GM12874 (cell line): ENCODE measurements at regions not wholly inside any gene's neighbourhood (a gene's known extent, or its start where the extent isn't known, plus 50 kb on each side); places are given as distances from the start of the nearest gene placed in this dataset.

Experiments
- TF ChIP-seq, protein P1 (sequence below): IDR thresholded peaks from 2 replicates; pipeline ENCODE4 v1.5.1; 2011; ENCODE audit warnings: low read depth, mild to moderate bottlenecking, control low read depth, low read length, moderate library complexity; ENCODE audit not compliant: insufficient read depth

DNA sequence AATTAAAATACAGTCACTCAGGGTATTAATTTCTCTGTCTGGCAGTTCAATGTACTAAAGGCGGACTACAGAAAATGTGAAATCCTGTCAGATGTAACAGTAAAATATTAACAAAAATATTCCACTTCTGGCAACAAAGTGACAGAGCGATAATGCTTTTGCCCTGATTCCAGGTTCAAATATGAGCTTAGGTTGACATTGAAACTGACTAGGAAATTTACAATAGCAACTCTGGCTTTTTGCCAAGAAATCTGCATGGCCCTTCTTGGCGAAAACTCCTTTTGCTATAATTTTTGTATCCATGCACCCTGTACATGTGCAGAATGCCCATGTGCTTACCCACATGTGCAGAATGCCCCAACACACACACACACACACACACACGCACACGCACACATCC lies 552.2 kb downstream of the MDFIC start:
- TF ChIP-seq, protein P1, sequence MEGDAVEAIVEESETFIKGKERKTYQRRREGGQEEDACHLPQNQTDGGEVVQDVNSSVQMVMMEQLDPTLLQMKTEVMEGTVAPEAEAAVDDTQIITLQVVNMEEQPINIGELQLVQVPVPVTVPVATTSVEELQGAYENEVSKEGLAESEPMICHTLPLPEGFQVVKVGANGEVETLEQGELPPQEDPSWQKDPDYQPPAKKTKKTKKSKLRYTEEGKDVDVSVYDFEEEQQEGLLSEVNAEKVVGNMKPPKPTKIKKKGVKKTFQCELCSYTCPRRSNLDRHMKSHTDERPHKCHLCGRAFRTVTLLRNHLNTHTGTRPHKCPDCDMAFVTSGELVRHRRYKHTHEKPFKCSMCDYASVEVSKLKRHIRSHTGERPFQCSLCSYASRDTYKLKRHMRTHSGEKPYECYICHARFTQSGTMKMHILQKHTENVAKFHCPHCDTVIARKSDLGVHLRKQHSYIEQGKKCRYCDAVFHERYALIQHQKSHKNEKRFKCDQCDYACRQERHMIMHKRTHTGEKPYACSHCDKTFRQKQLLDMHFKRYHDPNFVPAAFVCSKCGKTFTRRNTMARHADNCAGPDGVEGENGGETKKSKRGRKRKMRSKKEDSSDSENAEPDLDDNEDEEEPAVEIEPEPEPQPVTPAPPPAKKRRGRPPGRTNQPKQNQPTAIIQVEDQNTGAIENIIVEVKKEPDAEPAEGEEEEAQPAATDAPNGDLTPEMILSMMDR, result no peak

DNA sequence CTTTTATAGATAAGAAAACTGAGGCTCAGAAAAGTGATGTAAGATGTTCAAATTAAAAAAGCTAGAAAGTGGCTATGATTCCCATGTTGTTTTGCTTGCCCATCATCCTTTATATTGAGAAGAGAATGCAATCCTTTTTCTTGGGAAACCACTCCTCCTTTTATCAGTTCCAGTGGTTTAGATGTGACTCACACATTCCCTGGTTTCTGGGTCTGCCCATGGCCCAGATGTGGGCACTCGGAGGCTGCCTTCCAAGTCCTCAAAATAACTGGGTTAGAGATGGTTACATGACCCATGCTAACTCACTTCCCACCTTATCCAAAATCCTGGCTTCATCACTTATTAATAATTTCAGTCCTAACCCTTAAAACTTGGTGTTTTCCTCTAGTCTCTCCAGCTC lies 550.0 kb downstream of the MDFIC start:
- TF ChIP-seq, protein P1, result no peak

GRCh38 chr7:115462301-115463015 lies 540.6 kb downstream of the MDFIC start:
- TF ChIP-seq, protein P1, result no peak

DNA sequence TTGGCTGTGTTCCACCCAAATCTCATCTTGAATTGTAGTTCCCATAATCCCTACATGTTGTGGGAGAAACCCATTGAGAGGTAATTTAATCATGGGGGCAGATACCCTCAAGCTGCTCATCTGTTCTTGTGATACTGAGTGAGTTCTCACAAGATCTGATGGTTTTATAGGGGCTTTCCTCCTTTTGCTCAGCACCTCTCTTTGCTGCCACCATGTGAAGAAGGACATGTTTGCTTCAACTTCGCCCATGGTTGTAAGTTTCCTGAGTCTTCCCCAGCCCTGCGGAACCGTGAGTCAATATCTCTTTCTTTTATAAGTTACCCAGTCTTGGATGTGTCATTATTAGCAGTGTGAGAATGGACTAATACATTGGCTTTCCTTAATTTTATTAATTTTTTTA lies 527.8 kb downstream of the MDFIC start:
- TF ChIP-seq, protein P1, result no peak

DNA sequence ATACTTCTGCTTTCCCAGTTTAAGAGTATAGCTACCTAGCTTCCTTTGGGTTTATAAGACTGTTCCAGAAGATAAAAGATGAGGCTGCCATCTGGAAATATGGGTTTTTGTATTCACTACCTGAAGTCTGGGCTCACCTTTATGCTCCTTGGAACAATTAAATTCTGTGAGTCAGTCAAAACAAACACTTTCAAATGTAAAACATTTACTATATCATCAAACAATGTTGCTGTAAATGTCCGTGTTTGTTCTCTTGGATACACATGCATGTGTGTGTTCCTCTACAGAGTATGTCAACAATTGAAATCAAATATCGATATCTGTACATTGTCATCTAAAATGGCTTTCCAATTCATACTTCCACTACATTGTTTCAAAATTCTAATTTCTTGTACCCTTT lies 525.6 kb downstream of the MDFIC start:
- TF ChIP-seq, protein P1, result no peak

- TF ChIP-seq, protein P1, result no peak
Measured at GRCh38 chr7:115441033-115441432, 519.1 kb downstream of the MDFIC start.

DNA sequence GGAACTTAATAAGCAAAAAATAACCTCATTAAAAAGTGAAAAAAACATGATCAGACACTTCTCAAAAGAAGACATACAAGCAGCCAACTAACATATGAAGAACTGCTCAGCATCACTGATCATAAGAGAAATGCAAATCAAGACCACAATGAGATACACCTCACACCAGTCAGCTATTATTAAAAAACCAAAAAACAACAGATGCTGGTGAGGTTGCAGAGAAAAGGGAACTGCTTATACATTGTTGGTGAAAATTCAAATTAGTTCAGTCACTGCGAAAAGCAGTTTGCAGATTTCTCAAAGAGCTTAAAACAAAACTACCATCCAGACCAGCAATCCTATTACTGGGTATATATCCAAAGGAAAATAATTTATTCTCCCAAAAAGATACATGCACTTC lies 513.3 kb downstream of the MDFIC start:
- TF ChIP-seq, protein P1, result no peak
